ENCODE measurements at regions not wholly inside any gene's neighbourhood (a gene's known extent, or its start where the extent isn't known, plus 50 kb on each side); places are given as distances from the start of the nearest gene placed in this dataset.

DNA sequence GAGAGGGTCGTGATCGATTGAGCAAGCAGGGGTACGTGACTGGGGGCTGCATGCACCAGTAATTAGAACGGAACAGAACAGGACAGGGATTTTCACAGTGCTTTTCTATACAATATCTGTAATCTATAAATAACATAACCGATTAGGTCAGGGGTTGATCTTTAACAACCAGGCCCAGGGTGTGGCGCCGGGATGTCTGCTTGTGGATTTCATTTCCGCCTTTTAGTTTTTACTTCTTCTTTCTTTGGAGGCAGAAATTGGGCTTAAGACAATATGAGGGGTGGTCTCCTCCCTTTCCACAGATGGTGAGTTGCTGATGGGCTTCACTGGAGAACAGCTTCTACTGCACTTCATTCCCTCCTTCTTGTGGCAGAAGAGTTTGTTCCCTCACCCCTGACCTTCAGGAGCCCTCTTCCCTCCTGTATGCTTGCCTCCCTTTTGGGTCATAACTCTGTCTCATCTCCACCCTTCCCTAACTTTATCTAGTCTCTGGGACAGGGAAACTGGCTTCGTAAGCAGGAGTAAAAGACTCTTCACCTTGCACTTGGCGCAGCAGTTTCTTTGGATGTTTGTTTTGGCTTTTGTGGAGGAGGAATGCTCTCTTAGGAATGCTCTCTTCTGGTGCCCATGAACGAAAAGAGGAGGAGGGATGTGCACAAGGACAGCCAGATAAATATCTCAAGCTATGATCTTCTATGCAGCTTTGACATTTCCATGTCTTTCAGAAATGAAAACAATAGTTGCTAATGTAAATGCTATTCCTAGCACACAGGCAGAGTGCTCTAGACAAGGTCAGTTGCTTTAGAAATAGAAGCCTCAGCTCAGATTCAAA, 139.8 kb upstream of the RPS23 start:
- no peak for DNase-seq

DNA sequence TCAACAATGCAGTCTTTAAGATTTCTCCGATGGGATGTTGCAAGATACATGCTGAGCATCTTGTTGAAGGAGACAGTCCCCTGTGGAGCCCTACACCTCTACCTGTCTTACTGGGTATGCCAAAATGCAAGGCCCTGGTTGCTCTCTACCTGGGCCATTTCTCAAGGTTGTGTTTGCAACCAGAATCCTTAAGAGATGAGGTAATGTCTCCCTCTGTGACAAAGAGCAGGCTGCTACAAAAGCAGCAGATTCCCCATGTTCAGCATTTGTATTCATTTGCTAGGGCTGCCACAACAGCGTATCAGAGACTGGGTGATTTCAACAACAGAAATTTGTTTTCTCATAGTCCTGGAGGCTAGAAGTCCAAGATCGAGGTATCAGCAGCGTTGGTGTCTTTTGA, 138.4 kb upstream of the RPS23 start:
- DNase-seq: no peak

DNA sequence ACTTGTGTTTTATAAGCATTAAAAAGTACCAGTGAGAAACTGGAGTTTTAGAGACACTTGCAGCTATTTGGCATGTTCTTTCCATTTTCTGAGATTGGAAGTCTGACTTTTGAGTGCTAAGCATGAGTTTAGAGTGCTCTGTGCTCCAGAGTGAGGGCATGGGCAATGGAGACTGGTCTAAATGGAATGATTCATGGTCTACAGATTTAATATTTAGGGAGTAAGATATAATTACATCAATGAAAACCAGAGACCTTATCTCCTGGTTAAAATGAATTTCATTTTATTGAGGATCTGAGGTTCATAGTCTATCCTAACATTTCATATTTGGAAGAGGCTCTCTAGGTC, 135.9 kb upstream of the RPS23 start:
- no peak for DNase-seq

DNA sequence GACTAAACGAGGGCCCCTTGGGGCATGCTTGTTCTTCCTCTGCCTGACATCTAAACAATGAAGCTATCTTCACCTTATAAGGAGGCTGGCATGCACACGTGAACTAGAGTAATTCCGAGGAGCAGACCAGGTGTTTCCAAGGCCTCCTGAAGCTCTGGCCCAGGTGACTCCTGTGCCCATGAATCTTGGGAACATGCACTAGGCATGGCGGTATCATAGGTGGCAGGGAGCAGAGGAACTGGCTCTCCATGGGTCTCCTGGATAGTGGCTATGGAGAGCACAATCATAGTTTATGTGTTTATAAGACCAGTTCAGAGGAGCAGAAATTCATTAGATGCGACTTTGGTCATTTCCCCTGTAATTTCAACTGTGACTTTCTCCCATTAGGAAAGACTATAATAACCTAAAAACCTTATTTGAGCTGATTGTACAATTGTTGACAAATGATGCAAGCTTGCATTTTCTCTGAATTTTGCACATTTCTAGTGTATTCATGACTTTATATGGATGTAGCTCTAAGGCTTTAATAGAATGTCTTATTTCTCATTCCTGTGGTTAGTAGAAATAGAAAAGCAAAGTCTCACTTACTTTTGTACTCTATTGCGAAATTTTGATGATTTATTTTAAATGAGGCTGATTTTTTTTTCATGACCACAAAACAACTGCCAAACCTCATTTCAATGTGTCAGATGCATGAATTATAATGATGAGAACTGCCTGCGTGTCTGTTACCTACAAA, 135.3 kb upstream of the RPS23 start:
- DNase-seq: no peak

DNA sequence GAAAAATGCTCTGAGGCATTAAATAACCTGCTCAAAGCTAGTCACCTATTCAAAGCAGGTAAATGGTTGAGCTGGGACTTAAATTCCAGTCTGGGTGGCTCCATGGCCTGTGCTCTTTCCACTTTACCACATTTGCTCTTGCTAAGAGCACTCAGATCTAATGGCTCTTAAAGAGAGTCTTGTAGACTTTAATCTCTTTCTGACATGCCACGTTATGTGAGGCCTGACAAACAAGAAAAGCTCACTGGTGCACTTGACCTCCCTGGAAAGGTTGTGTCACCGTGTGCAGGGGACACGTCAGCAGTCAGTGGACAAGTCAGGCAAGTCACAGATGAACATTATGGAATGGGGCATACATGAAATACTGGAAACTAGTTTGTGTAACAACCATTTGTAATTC, 129.9 kb upstream of the RPS23 start:
- DNase-seq: no peak

DNA sequence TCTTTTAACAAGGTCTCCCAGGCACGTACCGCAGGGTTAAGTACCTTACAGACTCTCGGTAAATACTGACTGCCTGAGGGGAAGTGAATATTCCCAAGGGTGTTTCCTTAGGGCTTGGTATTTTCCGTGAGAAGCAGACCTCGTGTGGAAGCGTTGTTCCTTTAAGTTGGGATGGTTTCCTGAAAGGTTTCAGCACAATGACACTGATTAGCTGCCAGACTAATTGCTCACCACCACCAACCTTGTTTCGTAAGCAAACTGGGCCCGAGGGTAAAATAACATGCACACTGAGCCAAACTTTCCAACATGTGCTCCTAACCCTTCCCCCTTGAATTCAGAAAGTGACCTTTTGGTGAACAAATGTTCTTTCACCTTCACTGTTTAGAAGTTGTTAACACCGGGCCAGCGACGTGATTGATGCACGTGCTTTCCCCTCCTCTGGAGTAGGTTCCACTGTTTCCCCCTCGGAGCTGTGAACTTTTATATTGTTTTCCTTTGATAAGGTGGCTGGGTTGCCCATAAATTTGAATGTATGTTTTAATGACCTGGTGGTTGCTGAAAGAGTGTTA, 128.1 kb upstream of the RPS23 start:
- DNase-seq: no peak

DNA sequence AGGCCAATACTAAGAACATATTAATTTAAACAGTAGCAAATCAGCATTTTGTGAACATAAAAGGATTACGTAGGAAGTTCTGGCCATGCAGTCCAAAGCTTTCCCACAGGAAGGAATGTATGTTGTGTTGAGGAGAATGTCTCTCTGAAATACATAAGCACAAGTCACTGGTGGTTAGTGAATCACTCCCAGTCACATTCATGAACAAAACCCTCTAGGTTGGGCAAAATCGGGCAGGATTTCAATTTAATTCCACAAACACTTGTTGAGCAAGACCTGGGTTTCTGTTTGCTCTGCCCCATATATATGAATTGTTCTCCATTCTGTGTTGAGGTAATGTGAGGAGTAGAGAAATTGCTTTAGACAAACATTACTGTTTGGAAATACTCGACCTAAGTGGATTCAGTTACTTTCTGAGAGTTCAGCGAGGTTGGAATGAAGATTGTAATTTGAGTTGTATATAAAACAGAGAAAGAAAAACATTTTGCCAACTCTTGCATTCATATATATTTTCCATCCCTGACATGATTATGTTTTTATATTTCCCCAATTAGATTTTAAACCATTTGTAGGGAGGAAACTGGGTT, 127.6 kb upstream of the RPS23 start:
- DNase-seq: no peak

DNA sequence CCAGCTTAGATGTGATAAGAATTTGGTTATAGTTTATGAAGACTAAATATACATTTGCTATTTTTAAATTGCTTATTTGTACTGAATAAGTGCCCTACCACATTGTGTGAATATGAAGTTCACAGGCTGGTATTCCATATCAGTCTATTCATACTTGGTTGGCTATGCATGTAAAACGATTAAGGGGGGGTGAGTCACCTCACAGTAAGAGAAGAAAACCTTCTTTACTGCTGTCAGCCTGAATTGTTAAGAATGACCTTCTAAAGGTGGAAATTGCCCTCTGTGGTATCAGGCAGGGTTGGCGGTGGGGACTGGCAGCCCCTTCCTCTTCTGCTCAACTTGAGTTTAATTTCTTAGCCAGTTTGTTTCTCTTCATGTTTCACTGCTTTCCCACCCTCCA, 127.0 kb upstream of the RPS23 start:
- DNase-seq: no peak

DNA sequence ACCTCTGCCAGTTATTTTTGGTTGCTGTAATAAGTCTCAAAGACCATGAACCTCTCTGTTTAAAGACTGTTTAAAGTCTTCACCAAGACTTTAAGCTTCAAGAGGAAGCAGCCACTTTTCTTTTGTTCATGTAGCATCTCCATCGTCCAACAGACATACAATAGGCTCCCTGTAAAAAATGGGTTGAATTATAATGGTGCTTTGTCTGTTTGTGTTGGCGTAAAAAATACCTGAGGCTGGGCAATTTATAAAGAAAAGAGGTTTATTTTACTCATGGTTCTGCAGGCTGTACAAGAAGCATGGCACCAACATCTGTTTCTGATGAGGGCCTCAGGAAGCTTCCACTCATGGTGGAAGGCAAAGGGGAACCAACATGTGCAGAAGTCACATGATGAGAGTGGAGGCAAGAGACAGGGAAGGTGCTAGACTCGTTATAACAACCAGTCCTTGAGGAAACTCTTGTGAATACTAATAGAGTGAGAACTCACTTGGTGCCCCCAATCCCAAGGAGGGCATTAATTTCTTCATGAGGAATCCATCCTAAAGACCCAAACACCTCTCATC, 126.3 kb upstream of the RPS23 start:
- no peak for DNase-seq

DNA sequence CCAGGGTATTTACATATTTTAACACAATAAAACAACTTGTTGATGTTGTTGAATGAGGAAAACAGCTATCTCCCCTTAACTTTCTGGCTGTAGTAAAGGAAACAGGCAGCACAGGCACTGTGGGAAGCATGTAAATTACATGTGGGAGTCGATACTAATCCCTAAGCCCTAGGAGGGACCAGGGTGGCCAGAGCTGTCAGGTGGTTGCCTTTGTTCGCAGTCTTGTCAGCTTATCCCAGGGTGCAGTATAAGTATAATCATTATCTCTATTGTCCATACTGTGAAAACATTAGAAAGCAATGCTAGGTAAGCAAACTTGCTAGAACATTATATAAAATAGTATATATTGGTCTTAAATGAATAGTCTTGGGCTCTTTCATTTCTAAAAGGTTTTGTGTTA, 125.6 kb upstream of the RPS23 start:
- no peak for DNase-seq

DNA sequence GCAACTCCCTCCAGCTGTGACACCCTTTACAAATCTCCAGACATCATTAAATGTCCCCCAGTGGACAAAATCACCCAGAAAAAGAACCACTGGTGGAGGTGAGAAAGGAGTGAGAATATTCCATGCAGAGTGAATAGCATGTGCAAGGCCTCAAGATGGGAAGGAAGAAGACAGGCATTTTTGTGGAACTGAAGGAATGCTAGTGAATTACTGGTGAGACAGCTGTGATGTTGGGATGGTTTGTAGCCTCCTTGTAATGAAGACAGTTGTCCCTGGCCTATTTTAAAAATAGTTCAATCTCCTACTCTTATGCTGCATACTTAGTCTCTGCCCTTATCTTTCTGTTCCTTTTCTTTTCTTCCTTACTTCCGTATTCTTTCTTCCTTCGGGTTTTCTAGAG, 124.9 kb upstream of the RPS23 start:
- no peak for DNase-seq

DNA sequence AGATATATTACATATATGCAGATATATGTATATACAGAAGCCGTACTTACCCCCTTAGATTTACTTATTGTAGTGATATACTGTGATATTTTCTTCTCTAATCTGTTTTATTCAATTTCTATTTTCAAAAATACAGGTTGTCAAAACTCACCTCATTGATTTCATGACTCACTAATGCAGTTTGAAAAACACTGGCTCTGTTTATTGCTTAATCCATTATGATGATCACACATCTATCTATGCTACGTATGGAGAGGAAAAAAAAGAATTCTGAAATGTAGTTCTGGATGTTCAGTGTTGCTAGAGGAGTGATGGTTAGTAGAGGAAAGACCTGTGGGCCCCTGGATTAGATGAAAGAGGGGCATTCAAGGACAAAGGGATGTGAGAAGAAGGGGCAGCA, 121.0 kb upstream of the RPS23 start:
- DNase-seq: no peak

DNA sequence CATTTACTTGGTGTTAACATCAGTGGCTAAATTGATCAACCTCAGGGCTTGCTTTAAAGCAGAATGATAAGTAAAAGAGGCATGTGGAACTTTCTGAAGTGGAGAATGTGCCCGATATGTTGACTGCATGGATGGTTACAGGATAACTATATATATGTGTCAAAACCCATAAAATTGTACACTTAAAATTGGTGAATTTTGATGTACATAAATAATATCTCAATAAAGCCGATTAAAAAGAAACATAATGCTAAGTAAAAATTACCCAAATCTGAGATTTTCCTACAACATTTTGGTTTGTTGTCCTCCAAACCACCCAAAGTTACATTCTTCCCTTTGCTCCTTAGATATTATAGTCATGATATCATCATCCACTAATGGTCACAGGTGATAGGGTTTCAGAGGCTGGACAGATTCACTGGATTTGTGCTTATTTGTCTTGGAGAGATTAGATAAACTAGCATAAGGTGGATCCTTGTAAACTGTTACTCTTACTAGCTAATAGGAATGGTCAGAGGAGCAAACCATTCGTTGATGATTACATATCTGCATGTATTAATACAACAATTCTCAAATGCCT, 119.7 kb upstream of the RPS23 start:
- DNase-seq: no peak

DNA sequence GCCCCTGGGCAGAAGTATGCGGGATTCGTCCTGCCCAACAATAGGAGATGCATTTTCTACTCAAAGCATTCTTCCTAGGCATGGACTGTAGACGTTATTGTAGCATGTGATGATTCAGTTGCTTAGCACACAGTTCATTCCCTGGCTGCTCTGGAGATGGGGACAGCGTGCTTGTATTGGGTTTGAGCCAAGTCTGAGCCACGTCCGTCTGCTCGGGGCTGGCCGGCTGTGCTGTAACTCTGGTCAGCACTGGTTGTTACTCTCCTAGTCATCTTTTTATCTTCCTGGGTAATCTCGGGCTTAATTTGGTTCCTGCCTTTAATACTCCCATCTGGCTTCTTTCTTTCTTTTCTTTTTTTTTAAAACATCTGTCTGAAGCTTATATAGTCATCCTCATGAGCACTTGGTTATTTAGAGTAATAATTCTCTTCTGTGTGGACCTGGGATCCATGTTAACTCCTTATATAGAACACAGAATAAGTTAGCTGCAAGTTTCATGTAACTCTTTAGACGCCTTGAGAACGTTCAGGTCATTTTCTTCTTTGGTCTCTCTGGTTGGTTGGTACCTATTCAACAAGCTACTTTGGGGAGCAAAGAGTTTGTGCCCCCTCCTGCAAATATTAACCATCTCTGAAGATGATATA, 118.8 kb upstream of the RPS23 start:
- DNase-seq: no peak

DNA sequence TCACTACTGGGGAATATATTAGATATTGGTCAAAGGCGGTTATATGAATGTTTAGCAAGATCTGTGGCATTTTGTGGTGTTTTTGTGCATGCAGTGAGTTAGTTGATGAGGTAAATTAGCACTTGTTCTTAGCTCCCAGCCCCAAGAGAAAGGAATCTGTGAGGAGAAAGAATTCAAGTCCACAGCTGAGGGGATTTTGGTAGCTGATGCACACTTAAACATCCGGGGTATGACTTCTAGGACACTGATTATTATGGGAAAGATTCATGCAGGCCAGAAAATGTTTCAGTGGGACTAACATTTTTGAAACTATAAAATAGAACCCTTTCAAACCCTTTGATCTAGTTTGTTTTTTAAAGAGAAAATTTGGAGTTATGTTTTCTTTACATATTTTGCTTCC, 118.2 kb upstream of the RPS23 start:
- no peak for DNase-seq

DNA sequence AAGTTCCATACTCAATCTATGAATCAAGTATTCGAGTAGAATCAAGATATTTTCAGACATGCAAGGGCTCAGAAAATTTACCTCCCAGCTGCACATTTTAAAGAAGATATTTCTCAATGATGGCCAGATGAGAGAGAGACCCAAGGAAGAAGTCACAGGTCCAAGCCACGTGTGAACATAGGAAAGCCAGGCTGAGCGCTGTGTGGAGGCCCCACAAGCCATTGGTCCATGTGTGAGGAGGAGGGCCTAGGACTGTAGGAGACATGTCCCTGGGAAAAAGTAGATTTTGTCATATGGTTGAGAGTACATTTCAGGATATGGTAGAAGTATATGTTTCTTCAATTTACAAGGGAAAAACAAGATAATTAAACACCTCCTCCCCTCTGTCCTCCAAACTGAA, 115.8 kb upstream of the RPS23 start:
- DNase-seq: no peak

DNA sequence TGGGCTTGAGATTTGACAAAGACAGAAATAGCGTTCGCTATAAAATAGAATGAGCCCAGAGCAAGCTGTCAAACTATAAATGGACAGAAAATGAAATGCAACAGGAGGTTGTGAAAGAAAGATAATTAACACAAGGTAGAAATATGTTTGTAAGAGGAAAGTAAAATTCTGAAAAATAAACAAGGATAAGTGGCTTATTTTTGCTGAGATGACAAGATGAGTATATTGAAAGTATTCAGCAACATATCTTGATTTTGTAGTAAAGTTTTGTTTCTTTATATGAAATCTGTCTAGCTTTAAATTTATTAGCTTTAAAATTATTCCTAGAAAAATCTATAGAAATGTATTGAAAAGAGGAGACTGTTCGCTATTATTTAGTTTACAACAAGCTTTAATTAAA, 111.9 kb upstream of the RPS23 start:
- no peak for DNase-seq

DNA sequence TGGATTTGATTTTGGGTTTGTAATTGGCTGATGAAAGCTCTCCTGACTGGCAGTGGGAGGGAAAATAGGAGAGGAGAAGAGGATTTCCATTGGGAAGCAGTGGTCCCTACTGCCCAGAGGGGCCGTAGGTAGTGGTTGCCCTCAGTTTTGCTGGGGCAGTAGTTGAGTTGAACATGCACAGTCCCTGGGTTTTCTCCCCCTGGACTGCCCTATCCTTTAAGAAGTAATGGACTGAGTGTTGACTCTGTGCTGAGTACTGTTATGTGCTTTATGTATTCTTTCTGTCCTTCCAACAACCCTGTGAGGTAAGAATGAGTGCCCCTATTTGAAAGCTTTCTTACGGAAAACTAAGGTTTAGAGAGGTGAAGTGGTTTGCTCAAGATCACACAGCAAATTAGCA, 111.2 kb upstream of the RPS23 start:
- no peak for DNase-seq

DNA sequence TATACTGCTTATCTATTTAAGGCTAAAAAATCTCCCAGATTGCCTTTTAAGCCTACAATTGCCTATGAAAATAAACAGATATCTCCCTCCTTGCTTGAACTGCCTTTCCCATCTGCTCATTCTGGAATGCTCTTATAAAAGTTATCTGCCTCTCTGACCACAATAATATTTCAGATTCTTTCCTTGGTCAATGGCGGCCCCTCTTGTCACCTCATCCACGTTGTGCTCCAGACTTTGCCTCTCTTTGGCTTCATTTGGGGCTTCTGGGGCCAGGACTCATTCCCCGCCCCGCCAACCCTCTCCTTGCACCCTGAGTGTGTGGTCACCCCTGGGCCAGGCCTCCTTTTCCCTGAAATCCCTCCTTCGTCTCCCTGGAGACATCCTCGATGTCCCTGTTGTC, 110.0 kb upstream of the RPS23 start:
- DNase-seq: no peak

DNA sequence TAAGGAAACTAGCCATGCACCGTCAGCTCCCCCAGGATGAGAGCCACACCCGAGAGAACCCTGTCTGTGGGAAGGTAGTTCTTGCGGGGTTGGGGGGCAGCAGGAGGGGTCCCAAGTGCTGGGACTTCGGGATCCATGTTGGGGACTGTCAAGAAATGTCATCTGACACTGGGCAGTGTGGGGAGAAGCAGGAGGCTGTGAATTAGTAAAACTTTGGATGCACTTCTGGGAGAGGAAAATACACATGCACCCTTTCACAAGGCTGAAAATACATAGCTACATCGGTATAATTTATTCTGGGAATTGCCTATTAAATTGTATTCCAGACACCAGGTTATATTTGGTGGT, 109.6 kb upstream of the RPS23 start:
- no peak for DNase-seq

DNA sequence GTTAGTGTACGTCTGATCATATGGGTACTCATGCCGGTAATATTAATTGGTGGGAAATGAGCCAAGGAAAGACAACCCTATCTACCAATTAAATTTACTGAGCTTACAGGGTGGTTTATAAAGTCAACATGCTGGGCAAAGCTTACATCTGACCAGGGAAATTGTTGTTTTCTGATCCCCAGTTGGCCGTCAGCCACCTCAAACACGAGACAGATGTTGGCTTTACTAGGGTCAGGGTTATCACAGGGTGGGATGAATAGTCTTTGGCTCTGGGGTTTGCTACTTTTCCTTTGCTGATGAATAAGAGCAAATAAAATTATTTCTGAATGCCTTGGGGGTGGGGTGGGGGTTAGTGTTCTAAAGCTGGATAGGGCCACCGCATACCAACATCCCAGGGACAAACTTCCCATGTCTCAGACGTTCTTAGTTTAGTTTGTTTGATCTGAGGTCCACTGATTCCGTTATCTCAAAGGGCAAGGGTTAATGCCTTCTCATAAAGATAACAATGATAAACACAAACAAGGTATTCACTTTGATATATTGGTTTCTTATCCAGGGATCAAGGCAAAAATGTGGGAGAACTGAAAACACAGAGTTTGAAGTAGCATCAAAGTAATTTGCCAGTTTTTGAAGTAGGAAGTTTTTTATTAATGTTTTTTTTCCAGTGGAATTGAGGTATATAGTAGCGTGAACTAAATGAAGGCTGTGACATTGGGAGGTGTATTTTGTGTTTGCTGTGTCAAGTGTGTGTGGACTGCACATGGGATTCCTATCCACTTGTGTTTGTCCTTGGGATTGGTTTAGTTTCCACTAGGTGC, 109.1 kb upstream of the RPS23 start:
- DNase-seq: no peak

DNA sequence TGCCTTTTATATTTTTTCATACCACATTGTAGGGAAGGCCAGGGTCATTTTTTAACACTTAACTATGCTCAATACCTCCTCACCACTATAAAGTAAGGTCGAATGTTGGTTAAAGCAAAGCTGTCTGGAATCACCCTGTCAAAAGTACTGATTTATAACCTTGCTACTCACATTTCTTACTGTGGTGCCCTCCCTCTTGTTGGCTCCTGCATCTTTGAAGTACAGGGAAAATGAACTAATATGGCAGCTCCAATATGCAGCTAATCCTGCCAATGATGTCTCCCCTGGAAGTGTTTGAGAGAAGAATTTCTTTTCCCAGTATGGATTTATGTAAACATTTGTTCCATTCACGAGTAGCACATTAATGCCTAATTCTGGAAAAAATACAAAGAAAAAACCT, 108.4 kb upstream of the RPS23 start:
- no peak for DNase-seq

All from CD4-positive, alpha-beta T cell treated with Interleukin-6 for 4 hours (primary cell).